ENCODE measurements at regions not wholly inside any gene's neighbourhood (a gene's known extent, or its start where the extent isn't known, plus 50 kb on each side); places are given as distances from the start of the nearest gene placed in this dataset.

DNA sequence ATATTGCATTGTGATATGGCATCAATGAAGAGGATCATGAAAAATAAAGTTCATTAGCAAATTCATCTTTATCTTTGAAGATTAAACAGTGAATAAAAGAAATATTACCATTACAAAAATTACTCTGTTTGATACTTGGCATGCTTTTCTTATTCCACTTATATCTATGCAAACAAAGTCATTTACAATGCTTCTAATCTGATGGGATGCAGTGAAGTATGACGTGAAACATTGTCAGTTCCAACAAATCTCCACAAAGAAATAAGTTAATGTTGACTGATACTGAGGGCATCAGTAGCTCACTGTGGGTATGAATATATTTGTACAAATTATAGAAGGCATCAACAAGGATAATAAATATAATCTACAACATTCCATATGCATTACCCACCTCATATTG, 672.8 kb upstream of the POT1 start:
- no peak for TF ChIP-seq JUNB (IDR thresholded peaks at IDR 0.05)
- TF ChIP-seq CEBPB (IDR thresholded peaks at IDR 0.05): no peak
- TF ChIP-seq, protein P1, sequence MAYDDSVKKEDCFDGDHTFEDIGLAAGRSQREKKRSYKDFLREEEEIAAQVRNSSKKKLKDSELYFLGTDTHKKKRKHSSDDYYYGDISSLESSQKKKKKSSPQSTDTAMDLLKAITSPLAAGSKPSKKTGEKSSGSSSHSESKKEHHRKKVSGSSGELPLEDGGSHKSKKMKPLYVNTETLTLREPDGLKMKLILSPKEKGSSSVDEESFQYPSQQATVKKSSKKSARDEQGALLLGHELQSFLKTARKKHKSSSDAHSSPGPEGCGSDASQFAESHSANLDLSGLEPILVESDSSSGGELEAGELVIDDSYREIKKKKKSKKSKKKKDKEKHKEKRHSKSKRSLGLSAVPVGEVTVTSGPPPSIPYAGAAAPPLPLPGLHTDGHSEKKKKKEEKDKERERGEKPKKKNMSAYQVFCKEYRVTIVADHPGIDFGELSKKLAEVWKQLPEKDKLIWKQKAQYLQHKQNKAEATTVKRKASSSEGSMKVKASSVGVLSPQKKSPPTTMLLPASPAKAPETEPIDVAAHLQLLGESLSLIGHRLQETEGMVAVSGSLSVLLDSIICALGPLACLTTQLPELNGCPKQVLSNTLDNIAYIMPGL (CRISPR knock-in tag; IDR thresholded peaks at IDR 0.05; ENCODE audit: borderline replicate concordance): no peak
- TF ChIP-seq RAD21 (conservative IDR thresholded peaks at IDR 0.05 in 1 of 2, IDR thresholded peaks at IDR 0.05 in 1 of 2): no peak
